Uterus (tissue), 2 donors: ENCODE measurements at regions not wholly inside any gene's neighbourhood (a gene's known extent, or its start where the extent isn't known, plus 50 kb on each side); places are given as distances from the start of the nearest gene placed in this dataset.

Source experiments
- POLR2A ChIP-seq, 2 donors: fragments of 450-650 bp; IDR thresholded peaks; one replicate each; pipeline ENCODE4 v1.6.1; 2016; ENCODE audit warnings: antibody characterized with exemption in 2 of 2, mild to moderate bottlenecking in 1 of 2, moderate library complexity in 1 of 2
- TF ChIP-seq, protein P1 (sequence below), 4 experiments: fragments of 200-600 bp in 2 of 4; fragments of 450-650 bp in 2 of 4; sonication (generic) in 2 of 4; IDR thresholded peaks; one replicate each; pipeline ENCODE4 v1.5.1; 2016 to 2019; ENCODE audit warnings: antibody characterized with exemption in 4 of 4, mild to moderate bottlenecking in 2 of 4, moderate library complexity in 1 of 4

DNA sequence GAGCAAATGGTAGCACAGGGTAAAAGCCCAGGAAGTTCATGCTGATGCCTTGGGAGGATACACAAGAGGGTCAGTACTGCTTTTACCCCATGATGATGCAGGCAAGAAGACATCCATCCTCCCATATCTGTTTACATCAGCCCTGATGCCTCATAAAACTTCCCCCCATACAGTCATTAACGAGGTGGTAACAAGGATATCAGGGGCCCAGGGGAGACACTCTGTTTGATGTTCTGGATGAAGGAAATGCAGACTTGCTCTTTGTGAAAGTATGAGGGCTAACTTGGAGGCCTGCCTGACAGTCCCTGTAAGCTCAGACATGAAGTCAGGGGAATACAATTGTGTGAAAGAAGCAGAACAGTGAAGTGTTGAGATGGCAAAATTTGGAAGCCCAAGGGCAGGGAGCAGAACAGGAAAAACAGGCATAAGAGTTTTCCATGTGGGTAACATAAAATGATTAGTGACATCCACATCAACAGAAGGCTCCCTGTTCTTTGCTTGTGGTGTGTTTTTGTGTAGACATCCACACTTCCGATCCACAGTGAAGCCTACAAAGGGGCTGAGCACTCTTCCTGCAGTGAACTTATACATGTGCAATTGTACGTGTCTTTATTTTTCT lies 813.4 kb downstream of the MAFB start:
- TF ChIP-seq, protein P1, sequence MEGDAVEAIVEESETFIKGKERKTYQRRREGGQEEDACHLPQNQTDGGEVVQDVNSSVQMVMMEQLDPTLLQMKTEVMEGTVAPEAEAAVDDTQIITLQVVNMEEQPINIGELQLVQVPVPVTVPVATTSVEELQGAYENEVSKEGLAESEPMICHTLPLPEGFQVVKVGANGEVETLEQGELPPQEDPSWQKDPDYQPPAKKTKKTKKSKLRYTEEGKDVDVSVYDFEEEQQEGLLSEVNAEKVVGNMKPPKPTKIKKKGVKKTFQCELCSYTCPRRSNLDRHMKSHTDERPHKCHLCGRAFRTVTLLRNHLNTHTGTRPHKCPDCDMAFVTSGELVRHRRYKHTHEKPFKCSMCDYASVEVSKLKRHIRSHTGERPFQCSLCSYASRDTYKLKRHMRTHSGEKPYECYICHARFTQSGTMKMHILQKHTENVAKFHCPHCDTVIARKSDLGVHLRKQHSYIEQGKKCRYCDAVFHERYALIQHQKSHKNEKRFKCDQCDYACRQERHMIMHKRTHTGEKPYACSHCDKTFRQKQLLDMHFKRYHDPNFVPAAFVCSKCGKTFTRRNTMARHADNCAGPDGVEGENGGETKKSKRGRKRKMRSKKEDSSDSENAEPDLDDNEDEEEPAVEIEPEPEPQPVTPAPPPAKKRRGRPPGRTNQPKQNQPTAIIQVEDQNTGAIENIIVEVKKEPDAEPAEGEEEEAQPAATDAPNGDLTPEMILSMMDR (IDR thresholded peaks at IDR 0.05): no peak
- TF ChIP-seq POLR2A (IDR thresholded peaks at IDR 0.05): no peak
